H1 (cell line): ENCODE measurements at regions not wholly inside any gene's neighbourhood (a gene's known extent, or its start where the extent isn't known, plus 50 kb on each side); places are given as distances from the start of the nearest gene placed in this dataset.

Source experiments
- CTCF ChIA-PET: fragments of 300-600 bp; sonication (Branson Sonifier 250); formaldehyde crosslinking; loops from one replicate; lab custom pipeline; 2021; ENCODE audit not compliant: partially characterized antibody; lab: Charles Lee
- POLR2A ChIA-PET: fragments of 300-600 bp; sonication (Branson Sonifier 250); formaldehyde crosslinking; loops from one replicate; lab custom pipeline; 2021; ENCODE audit warnings: inconsistent platforms; ENCODE audit not compliant: partially characterized antibody; lab: Charles Lee
- DNase-seq, 2 experiments: peaks; one replicate each; pipeline versions ENCODE4 v3.0.0 to v3.0.0-alpha.2; 2010 to 2022; ENCODE audit warnings: low spot score in 2 of 2, low read depth in 1 of 2, mixed read lengths in 1 of 2
- FAIRE-seq: peaks from 2 replicates; lab custom pipeline; 2011; peaks lifted over from hg19 to GRCh38; lab: Jason Lieb, UNC
- H2AFZ ChIP-seq: 2 replicates; pipeline ENCODE4 v1.8.1; 2012; ENCODE audit warnings: low read length, inconsistent platforms
- H2AK5ac ChIP-seq: 2 replicates; pipeline ENCODE4 v1.6.1; 2013; ENCODE audit warnings: low read depth, low read length
- H2BK120ac ChIP-seq: replicated peaks from 2 replicates; pipeline ENCODE3; 2013; ENCODE audit warnings: low read depth, low read length, inconsistent platforms
- H2BK12ac ChIP-seq: 2 replicates; pipeline ENCODE4 v1.6.1; 2013; ENCODE audit warnings: low read depth, low read length
- H2BK15ac ChIP-seq: 2 replicates; pipeline ENCODE4 v1.6.1; 2013; ENCODE audit warnings: low read length
- H2BK20ac ChIP-seq: 2 replicates; pipeline ENCODE4 v1.6.1; 2013; ENCODE audit warnings: low read length
- H2BK5ac ChIP-seq: 2 replicates; pipeline ENCODE4 v1.6.1; 2013; ENCODE audit warnings: low read depth, low read length
- H3K14ac ChIP-seq: 2 replicates; pipeline ENCODE4 v1.6.1; 2013; ENCODE audit warnings: inconsistent platforms; ENCODE audit not compliant: insufficient read length
- H3K18ac ChIP-seq: 2 replicates; pipeline ENCODE4 v1.6.1; 2013; ENCODE audit warnings: low read length; ENCODE audit errors: extremely low read depth
- H3K23ac ChIP-seq: 2 replicates; pipeline ENCODE4 v1.6.1; 2013; ENCODE audit warnings: inconsistent platforms; ENCODE audit not compliant: insufficient read length
- H3K23me2 ChIP-seq: 2 replicates; pipeline ENCODE4 v1.6.1; 2013; ENCODE audit warnings: low read depth, low read length
- H3K27ac ChIP-seq: 2 replicates; pipeline ENCODE4 v1.6.1; 2011; ENCODE audit warnings: low read depth, low read length, inconsistent platforms
- H3K27me3 ChIP-seq, 4 experiments: replicated peaks in 1 of 4; 1 replicate in 1 of 4; 2 replicates in 3 of 4; pipeline versions ENCODE4 v1.6.1 to v1.8.1; 2011 to 2013; ENCODE audit warnings: low read length in 3 of 4, mild to moderate bottlenecking in 3 of 4, inconsistent platforms in 2 of 4, mixed read lengths in 2 of 4, moderate library complexity in 1 of 4; ENCODE audit not compliant: control insufficient read depth in 3 of 4, insufficient read depth in 3 of 4; ENCODE audit errors: extremely low read depth in 1 of 4
- H3K36me3 ChIP-seq, 4 experiments: 2 replicates each; pipeline versions ENCODE4 v1.6.1 to v1.8.1; 2011 to 2013; ENCODE audit warnings: mild to moderate bottlenecking in 4 of 4, low read length in 3 of 4, moderate library complexity in 2 of 4, control low read depth in 1 of 4, inconsistent platforms in 1 of 4; ENCODE audit not compliant: insufficient read depth in 4 of 4, control insufficient read depth in 2 of 4
- H3K4ac ChIP-seq: replicated peaks from 2 replicates; pipeline ENCODE3; 2013; ENCODE audit warnings: low read length, low read depth, mixed read lengths, inconsistent platforms; ENCODE audit not compliant: insufficient read length
- H3K4me1 ChIP-seq, 4 experiments: replicated peaks in 1 of 4; 1 replicate in 1 of 4; 2 replicates in 3 of 4; pipeline versions ENCODE4 v1.6.1 to v1.8.1; 2011 to 2013; ENCODE audit warnings: low read length in 3 of 4, inconsistent platforms in 2 of 4, mixed read lengths in 1 of 4; ENCODE audit not compliant: insufficient read depth in 4 of 4, control insufficient read depth in 3 of 4
- H3K4me2 ChIP-seq, 2 experiments: 2 replicates each; pipeline versions ENCODE4 v1.6.1 to v1.8.1; 2011 to 2013; ENCODE audit warnings: low read depth in 2 of 2, low read length in 2 of 2, control low read depth in 1 of 2, inconsistent platforms in 1 of 2, mild to moderate bottlenecking in 1 of 2; ENCODE audit not compliant: insufficient read depth in 1 of 2
- H3K4me3 ChIP-seq, 4 experiments: fragments of 200-600, 300-600 bp in 1 of 4; sonication (generic), shearing (Covaris generic), sonication (Bioruptor Twin) in 1 of 4; 2 replicates each; pipeline versions ENCODE4 v1.5.1 to v1.8.1; 2011 to 2016; ENCODE audit warnings: low read length in 4 of 4, low read depth in 3 of 4, control low read depth in 2 of 4, inconsistent platforms in 2 of 4, mild to moderate bottlenecking in 2 of 4, mixed read lengths in 1 of 4, moderate library complexity in 1 of 4; ENCODE audit not compliant: insufficient read depth in 2 of 4; ENCODE audit errors: extremely low read depth in 1 of 4
- H3K56ac ChIP-seq: replicated peaks from 2 replicates; pipeline ENCODE3; 2013; ENCODE audit warnings: low read depth, mild to moderate bottlenecking, mixed read lengths, low read length, inconsistent platforms; ENCODE audit not compliant: insufficient read length
- H3K79me1 ChIP-seq: 2 replicates; pipeline ENCODE4 v1.6.1; 2013; ENCODE audit warnings: low read depth, low read length, control low read depth
- H3K79me2 ChIP-seq, 2 experiments: 2 replicates each; pipeline versions ENCODE4 v1.6.1 to v1.8.1; 2012 to 2013; ENCODE audit warnings: low read length in 2 of 2, mild to moderate bottlenecking in 2 of 2, inconsistent platforms in 1 of 2; ENCODE audit not compliant: insufficient read depth in 2 of 2, control insufficient read depth in 1 of 2
- H3K9ac ChIP-seq, 4 experiments: replicated peaks in 1 of 4; 1 replicate in 1 of 4; 2 replicates in 3 of 4; pipeline versions ENCODE4 v1.6.1 to v1.8.1; 2011 to 2013; ENCODE audit warnings: low read depth in 3 of 4, low read length in 3 of 4, control low read depth in 2 of 4, mild to moderate bottlenecking in 2 of 4, moderate library complexity in 2 of 4, inconsistent platforms in 1 of 4; ENCODE audit errors: extremely low read depth in 1 of 4
- H3K9me3 ChIP-seq, 2 experiments: 2 replicates each; pipeline versions ENCODE4 v1.6.1 to v1.8.1; 2012 to 2013; ENCODE audit warnings: mild to moderate bottlenecking in 2 of 2, moderate library complexity in 2 of 2, control low read depth in 1 of 2, inconsistent platforms in 1 of 2, low read depth in 1 of 2, low read length in 1 of 2, mixed read lengths in 1 of 2; ENCODE audit not compliant: insufficient read depth in 2 of 2
- H4K20me1 ChIP-seq, 2 experiments: replicated peaks in 1 of 2; 2 replicates each; pipeline versions ENCODE3 to v1.8.1; 2011 to 2013; ENCODE audit warnings: inconsistent platforms in 2 of 2, low read length in 2 of 2, mild to moderate bottlenecking in 1 of 2; ENCODE audit not compliant: insufficient read depth in 2 of 2, control insufficient read depth in 1 of 2
- H4K5ac ChIP-seq: 2 replicates; pipeline ENCODE4 v1.6.1; 2013; ENCODE audit warnings: low read length, low read depth, mixed read lengths, inconsistent platforms; ENCODE audit not compliant: insufficient read length
- H4K8ac ChIP-seq: 2 replicates; pipeline ENCODE4 v1.8.0; 2013; ENCODE audit warnings: mild to moderate bottlenecking, moderate library complexity, low read length, inconsistent platforms; ENCODE audit not compliant: insufficient read depth; ENCODE audit errors: extremely low read depth
- H4K91ac ChIP-seq: replicated peaks from 2 replicates; pipeline ENCODE3; 2013; ENCODE audit warnings: low read length, mixed read lengths, inconsistent platforms; ENCODE audit not compliant: insufficient read length
- CTBP2 ChIP-seq: IDR thresholded peaks from 2 replicates; pipeline ENCODE4 v1.7.0; 2011; ENCODE audit warnings: borderline replicate concordance, mild to moderate bottlenecking, moderate library complexity, mixed read lengths, low read length; ENCODE audit not compliant: insufficient read depth, insufficient read length
- EGR1 ChIP-seq: IDR thresholded peaks from 2 replicates; pipeline ENCODE4 v1.6.1; 2011; ENCODE audit warnings: low read depth, low read length, borderline replicate concordance
- FOSL1 ChIP-seq: IDR thresholded peaks from 2 replicates; pipeline ENCODE4 v1.6.1; 2011; ENCODE audit warnings: mild to moderate bottlenecking, low read depth, low read length, moderate library complexity; ENCODE audit not compliant: insufficient read depth
- JUN ChIP-seq: IDR thresholded peaks from 2 replicates; pipeline ENCODE4 v1.6.1; 2011; ENCODE audit warnings: low read depth, mild to moderate bottlenecking, improper control_type of control experiment, low read length
- POU5F1 ChIP-seq: IDR thresholded peaks from 2 replicates; pipeline ENCODE4 v1.6.1; 2011; ENCODE audit warnings: low read depth, mild to moderate bottlenecking, low read length, moderate library complexity
- RFX5 ChIP-seq: IDR thresholded peaks from 2 replicates; pipeline ENCODE4 v1.6.1; 2011; ENCODE audit warnings: low read depth, low read length, improper control_type of control experiment, borderline replicate concordance
- SAP30 ChIP-seq: fragments of 300-600 bp; sonication (generic); IDR thresholded peaks from 2 replicates; pipeline ENCODE4 v1.7.1; 2012; ENCODE audit warnings: low read length, moderate library complexity, mild to moderate bottlenecking, inconsistent platforms; ENCODE audit not compliant: insufficient read depth, insufficient replicate concordance
- SRF ChIP-seq: IDR thresholded peaks from 2 replicates; pipeline ENCODE4 v1.6.1; 2011; ENCODE audit warnings: mild to moderate bottlenecking, low read depth, low read length, moderate library complexity
- WGBS, 2 experiments: shearing (Covaris generic) in 1 of 2; methylation state at CpG; one replicate each; pipeline versions ENCODE4 v1.1.6 to v1.1.7; 2013 to 2015; ENCODE audit warnings: low lambda C conversion rate in 2 of 2, mixed read lengths in 2 of 2, inconsistent platforms in 1 of 2, low coverage in 1 of 2, missing lambda C conversion rate in 1 of 2; ENCODE audit not compliant: insufficient replicate concordance in 2 of 2, insufficient coverage in 1 of 2, insufficient read length in 1 of 2; ENCODE audit errors: extremely low coverage in 1 of 2, missing lambda C conversion rate in 1 of 2; 5-methylcytosine and 5-hydroxymethylcytosine counted together
- TF ChIP-seq, protein P1 (sequence below): IDR thresholded peaks from 2 replicates; pipeline ENCODE4 v1.6.1; 2011; ENCODE audit warnings: low read depth, mild to moderate bottlenecking, low read length; ENCODE audit not compliant: insufficient read depth

DNA sequence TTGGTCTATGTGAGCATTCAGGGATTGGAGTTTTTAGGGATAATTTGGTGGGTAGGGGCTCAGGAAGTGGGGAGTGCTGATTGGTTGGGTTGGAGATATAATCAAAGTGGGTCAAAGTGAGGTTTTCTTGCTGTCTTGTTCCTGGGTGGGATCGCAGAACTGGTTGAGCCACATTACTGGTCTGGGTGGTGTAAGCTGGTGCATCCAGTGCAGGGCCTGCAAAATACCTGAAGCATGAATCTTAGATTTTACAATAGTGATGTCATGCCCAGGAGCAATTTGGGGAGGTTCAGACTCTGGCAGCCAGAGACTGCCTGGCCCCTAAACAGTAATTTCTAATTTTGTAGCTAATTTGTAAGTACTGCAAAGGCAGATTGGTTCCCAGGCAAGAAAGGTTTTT is 665.6 kb upstream of the PRKX start:
- Histone ChIP-seq H3K27ac (no peak overlapping the region), H3K79me2 (no peaks in the 10 kb centered on the region), H4K20me1 (no peaks in the 10 kb centered on the region), H2BK20ac (no peak overlapping the region), H2BK12ac (no peak overlapping the region; the same call in 1 of the 2 replicates), H3K18ac (no peak overlapping the region), H4K91ac (no peak overlapping the region), H2AFZ (no peak overlapping the region), H4K8ac (no peak overlapping the region), H3K14ac (no peak overlapping the region), H3K27me3 (no peaks in the 10 kb centered on the region), H2AK5ac (no peak overlapping the region), H3K4me3 (no peak overlapping the region), H3K9me3 (0 out of 4 replicates have a peak, but pooled peaks cover 0 to 4% of the 10 kb centered on the region in 2 experiments), H3K56ac (no peak overlapping the region), H2BK120ac (no peak overlapping the region), H3K9ac (no peak overlapping the region), H3K4me1 (peaks cover 0 to 7% (median 1%) of the 10 kb centered on the region in 4 experiments; a peak in 3 of 7 replicates), H2BK5ac (no peak overlapping the region), H3K4me2 (no peak overlapping the region), H2BK15ac (no peak overlapping the region), H4K5ac (no peak overlapping the region)
- POLR2A ChIA-PET = no interaction called here
- no peak for DNase-seq
- no peak for FAIRE-seq
- CTCF ChIA-PET = no interaction called here
- 100% methylated on average over 1 of the region's 1 CpG; no CpG with 5 or more reads in 1 of the 2 experiments for WGBS, 2 experiments
- TF ChIP-seq, protein P1, sequence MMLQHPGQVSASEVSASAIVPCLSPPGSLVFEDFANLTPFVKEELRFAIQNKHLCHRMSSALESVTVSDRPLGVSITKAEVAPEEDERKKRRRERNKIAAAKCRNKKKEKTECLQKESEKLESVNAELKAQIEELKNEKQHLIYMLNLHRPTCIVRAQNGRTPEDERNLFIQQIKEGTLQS = no peak
- no peak for TF ChIP-seq RFX5
- TF ChIP-seq SRF = no peak
- no peak for TF ChIP-seq CTBP2
- no peak for TF ChIP-seq EGR1
- no peak for TF ChIP-seq FOSL1
- TF ChIP-seq SAP30 = no peak
- TF ChIP-seq JUN = no peak
- no peak for TF ChIP-seq POU5F1
- TF ChIP-seq, all 59 proteins: peak for 0
- no peaks in the 10 kb centered on the region for H3K36me3 ChIP-seq
- no peaks in the 10 kb centered on the region; the same call in 1 of the 2 replicates for H3K23me2 ChIP-seq
- H3K23ac ChIP-seq = no peak overlapping the region
- no peak overlapping the region for H3K4ac ChIP-seq
- H3K79me1 ChIP-seq = no peaks in the 10 kb centered on the region
